ENCODE measurements at regions not wholly inside any gene's neighbourhood (a gene's known extent, or its start where the extent isn't known, plus 50 kb on each side); places are given as distances from the start of the nearest gene placed in this dataset.

GRCh38 chr22:27295040-27295439 is 506.5 kb downstream of the MN1 start:
- peaks cover 56% of the 10 kb centered on the region for H3K27me3 Mint-ChIP-seq
- H3K4me1 Mint-ChIP-seq (ENCODE audit: low read depth): peaks cover 16% of the 10 kb centered on the region
- H3K9me3 Mint-ChIP-seq (ENCODE audit: low read depth): no peaks in the 10 kb centered on the region
- TF ChIP-seq, protein P1, sequence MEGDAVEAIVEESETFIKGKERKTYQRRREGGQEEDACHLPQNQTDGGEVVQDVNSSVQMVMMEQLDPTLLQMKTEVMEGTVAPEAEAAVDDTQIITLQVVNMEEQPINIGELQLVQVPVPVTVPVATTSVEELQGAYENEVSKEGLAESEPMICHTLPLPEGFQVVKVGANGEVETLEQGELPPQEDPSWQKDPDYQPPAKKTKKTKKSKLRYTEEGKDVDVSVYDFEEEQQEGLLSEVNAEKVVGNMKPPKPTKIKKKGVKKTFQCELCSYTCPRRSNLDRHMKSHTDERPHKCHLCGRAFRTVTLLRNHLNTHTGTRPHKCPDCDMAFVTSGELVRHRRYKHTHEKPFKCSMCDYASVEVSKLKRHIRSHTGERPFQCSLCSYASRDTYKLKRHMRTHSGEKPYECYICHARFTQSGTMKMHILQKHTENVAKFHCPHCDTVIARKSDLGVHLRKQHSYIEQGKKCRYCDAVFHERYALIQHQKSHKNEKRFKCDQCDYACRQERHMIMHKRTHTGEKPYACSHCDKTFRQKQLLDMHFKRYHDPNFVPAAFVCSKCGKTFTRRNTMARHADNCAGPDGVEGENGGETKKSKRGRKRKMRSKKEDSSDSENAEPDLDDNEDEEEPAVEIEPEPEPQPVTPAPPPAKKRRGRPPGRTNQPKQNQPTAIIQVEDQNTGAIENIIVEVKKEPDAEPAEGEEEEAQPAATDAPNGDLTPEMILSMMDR (IDR thresholded peaks at IDR 0.05; ENCODE audit: unreplicated experiment): no peak
- no peak overlapping the region for H3K4me3 Mint-ChIP-seq (ENCODE audit: low read depth)
- H3K36me3 Mint-ChIP-seq (ENCODE audit: insufficient read depth): no peaks in the 10 kb centered on the region
- DNase-seq (ENCODE audit: low spot score, unreplicated experiment): no peak
- H3K27ac Mint-ChIP-seq: no peak overlapping the region

DNA sequence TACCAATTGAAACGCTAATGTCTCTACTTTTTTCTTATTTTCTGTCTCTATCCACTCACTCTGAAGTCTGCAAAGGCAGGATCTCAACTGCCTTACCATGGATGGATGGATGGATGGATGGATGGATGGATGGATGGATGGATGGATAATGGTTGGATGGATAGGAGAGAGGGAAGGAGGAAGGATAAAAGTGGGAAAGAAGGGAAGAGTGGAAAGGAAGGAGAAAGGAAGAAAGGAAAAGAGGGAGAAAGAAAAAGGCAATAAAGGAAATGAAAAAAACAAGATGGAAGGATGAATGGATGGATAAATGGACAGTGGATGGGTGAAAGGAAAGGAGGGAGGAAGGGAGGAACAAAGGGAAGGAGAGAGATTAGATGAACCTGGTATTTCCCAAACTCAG is 506.0 kb downstream of the MN1 start:
- DNase-seq (ENCODE audit: low spot score, unreplicated experiment): no peak
- Mint-ChIP-seq H3K4me1 (ENCODE audit: low read depth) (peaks cover 16% of the 10 kb centered on the region), H3K36me3 (ENCODE audit: insufficient read depth) (no peaks in the 10 kb centered on the region), H3K27me3 (peaks cover 59% of the 10 kb centered on the region), H3K9me3 (ENCODE audit: low read depth) (no peaks in the 10 kb centered on the region), H3K27ac (no peak overlapping the region), H3K4me3 (ENCODE audit: low read depth) (no peak overlapping the region)
- TF ChIP-seq, protein P1 (IDR thresholded peaks at IDR 0.05; ENCODE audit: unreplicated experiment): no peak

DNA sequence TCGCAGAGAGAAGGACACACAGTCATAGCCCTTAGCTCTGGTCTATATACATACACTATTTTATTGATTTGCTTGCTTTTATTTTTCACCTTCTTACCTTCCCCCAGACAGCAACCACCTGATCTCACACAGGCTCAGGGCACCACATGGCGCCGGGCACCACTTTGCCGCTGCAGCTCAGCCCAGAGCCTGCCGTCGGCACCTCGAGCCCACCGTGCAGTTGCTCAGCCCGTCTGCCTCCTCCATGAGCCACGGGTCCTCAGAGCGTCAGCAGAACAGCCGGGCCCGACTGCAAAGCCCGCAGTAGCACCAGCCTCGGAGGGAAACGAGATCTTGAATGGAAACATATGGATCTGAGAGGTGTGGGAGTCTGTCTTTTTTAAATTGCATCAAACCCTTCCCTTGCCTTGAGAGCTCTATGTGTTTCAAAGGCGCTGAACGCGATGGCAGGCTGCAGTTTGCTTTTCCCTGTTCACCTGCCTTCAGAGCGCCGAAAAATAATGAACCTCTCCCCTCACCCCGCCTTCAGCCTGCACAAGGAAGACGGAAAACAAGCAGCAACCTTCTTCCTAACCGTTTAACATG is 505.4 kb downstream of the MN1 start:
- Mint-ChIP-seq H3K27me3 (peaks cover 59% of the 10 kb centered on the region), H3K4me3 (ENCODE audit: low read depth) (no peak overlapping the region), H3K27ac (no peak overlapping the region), H3K36me3 (ENCODE audit: insufficient read depth) (no peaks in the 10 kb centered on the region), H3K9me3 (ENCODE audit: low read depth) (no peaks in the 10 kb centered on the region), H3K4me1 (ENCODE audit: low read depth) (peaks cover 16% of the 10 kb centered on the region)
- TF ChIP-seq, protein P1 (IDR thresholded peaks at IDR 0.05; ENCODE audit: unreplicated experiment): no peak
- DNase-seq (ENCODE audit: low spot score, unreplicated experiment): no peak

GRCh38 chr22:27297125-27297524 is 504.4 kb downstream of the MN1 start:
- no peak overlapping the region for H3K27ac Mint-ChIP-seq
- TF ChIP-seq, protein P1 (IDR thresholded peaks at IDR 0.05; ENCODE audit: unreplicated experiment): no peak
- DNase-seq (ENCODE audit: low spot score, unreplicated experiment): no peak
- H3K36me3 Mint-ChIP-seq (ENCODE audit: insufficient read depth): no peaks in the 10 kb centered on the region
- H3K9me3 Mint-ChIP-seq (ENCODE audit: low read depth): no peaks in the 10 kb centered on the region
- H3K27me3 Mint-ChIP-seq: peaks cover 59% of the 10 kb centered on the region
- peaks cover 16% of the 10 kb centered on the region for H3K4me1 Mint-ChIP-seq (ENCODE audit: low read depth)
- no peak overlapping the region for H3K4me3 Mint-ChIP-seq (ENCODE audit: low read depth)

GRCh38 chr22:27298332-27298731 is 503.2 kb downstream of the MN1 start:
- peaks cover 16% of the 10 kb centered on the region for H3K4me1 Mint-ChIP-seq (ENCODE audit: low read depth)
- H3K27me3 Mint-ChIP-seq: peaks cover 59% of the 10 kb centered on the region
- H3K27ac Mint-ChIP-seq: no peak overlapping the region
- H3K4me3 Mint-ChIP-seq (ENCODE audit: low read depth): no peak overlapping the region
- TF ChIP-seq, protein P1 (IDR thresholded peaks at IDR 0.05; ENCODE audit: unreplicated experiment): no peak
- H3K36me3 Mint-ChIP-seq (ENCODE audit: insufficient read depth): no peaks in the 10 kb centered on the region
- DNase-seq (ENCODE audit: low spot score, unreplicated experiment): no peak
- no peaks in the 10 kb centered on the region for H3K9me3 Mint-ChIP-seq (ENCODE audit: low read depth)

Data from progenitor cell of endocrine pancreas (in vitro differentiated cells).